ENCODE measurements at regions not wholly inside any gene's neighbourhood (a gene's known extent, or its start where the extent isn't known, plus 50 kb on each side); places are given as distances from the start of the nearest gene placed in this dataset.
"Not testable (repeated sequence)": the region's sequence is repeated elsewhere in the genome, so short reads cannot be mapped to it uniquely, and the experiment has no call there.

DNA sequence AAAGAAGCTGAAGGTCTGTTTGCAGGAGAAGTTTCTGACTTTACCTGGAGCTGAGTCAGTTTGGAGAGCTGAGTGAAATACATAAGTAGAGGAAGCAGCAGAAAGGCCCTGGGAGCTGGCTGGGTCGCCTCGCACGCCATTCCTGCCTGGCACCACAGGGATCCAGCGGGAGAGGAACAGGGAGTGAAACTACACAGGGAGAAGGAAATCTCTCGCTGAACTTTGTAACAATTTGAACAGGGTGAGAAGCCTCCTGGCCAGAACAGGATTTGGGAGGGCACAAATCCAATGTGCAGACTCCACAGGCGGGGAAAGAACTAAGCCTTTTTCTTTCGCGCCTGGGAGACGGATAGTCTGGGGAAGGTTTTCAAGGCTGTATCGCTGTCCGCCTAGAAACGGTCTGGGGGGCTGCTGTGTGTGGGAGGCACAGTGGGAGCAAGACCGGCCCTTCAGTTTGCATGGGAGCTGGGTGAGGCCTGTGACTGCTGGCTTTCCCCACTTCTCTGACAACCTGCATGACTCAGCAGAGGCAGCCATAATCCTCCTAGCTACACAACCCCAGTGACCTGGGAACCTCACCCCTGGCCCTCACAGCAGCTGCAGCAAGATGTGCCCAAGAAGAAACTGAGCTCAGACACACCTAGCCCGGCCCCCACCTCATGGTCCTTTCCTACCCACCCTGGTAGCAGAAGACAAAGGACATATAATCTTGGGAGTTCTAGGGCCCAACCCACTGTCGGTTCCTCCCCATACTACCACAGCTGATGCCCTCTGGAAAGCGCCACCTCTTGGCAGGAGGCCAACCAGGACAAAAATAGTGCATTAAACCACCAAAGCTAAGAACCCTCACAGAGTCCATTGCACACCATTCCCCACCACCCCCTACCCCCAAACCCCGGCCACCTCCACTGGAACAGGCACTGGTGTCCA lies 778.6 kb downstream of the KCNJ2 start:
- Histone ChIP-seq H3K4me2 (no peak overlapping the region), H3K4me3 (no peak overlapping the region), H3K27ac (no peak overlapping the region), H3K9me3 (0 out of 3 replicates have a peak, but pooled peaks cover 4% of the 10 kb centered on the region), H3K4me1 (no peaks in the 10 kb centered on the region)
- no peak for TF ChIP-seq BCL3 (IDR thresholded peaks at IDR 0.05)
- no peak for TF ChIP-seq POLR2AphosphoS2 (conservative IDR thresholded peaks at IDR 0.05; ENCODE audit: low read length)
- TF ChIP-seq, protein P1, sequence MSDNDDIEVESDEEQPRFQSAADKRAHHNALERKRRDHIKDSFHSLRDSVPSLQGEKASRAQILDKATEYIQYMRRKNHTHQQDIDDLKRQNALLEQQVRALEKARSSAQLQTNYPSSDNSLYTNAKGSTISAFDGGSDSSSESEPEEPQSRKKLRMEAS (IDR thresholded peaks at IDR 0.05) = no peak
- no peak for TF ChIP-seq ZSCAN20 (CRISPR knock-in tag; IDR thresholded peaks at IDR 0.05)
- no peak for TF ChIP-seq RAD21 (conservative IDR thresholded peaks at IDR 0.05 in 1 of 2, IDR thresholded peaks at IDR 0.05 in 1 of 2)
- TF ChIP-seq, protein P2, sequence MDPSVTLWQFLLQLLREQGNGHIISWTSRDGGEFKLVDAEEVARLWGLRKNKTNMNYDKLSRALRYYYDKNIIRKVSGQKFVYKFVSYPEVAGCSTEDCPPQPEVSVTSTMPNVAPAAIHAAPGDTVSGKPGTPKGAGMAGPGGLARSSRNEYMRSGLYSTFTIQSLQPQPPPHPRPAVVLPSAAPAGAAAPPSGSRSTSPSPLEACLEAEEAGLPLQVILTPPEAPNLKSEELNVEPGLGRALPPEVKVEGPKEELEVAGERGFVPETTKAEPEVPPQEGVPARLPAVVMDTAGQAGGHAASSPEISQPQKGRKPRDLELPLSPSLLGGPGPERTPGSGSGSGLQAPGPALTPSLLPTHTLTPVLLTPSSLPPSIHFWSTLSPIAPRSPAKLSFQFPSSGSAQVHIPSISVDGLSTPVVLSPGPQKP (IDR thresholded peaks at IDR 0.05; ENCODE audit: low read depth, low read length) = no peak
- WGBS (ENCODE audit: missing lambda C conversion rate) = 65% methylated on average over 17 of the region's 17 CpGs
- POLR2A ChIA-PET = no interaction called here
- no peak for FAIRE-seq
- no peak for ATAC-seq
- CTCF ChIA-PET = interaction anchor here (1.1 to 1.2 kb wide), 2 partner anchors 43 to 181 kb away, joined by 3 read pairs; no protein-coding TSS in a partner anchor
- no peak for DNase-seq (ENCODE audit: low read depth in 1 of 2, low spot score in 1 of 2)

DNA sequence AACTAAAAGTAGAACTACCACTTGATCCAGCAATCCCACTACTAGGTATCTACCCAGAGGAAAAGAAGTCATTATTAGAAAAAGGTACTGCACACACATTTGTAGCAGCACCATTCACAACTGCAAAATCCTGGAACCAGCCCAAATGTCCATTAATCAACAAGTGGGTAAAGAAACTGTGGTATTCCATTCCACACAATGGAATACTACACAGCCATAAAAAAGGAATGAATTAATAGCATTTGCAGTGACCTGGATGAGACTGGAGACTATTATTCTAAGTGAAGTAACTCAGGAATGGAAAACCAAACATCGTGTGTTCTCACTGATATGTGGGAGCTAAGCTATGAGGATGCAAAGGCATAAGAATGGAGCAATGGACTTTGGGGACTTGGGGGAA lies 783.8 kb downstream of the KCNJ2 start:
- DNase-seq (ENCODE audit: low read depth in 1 of 2, low spot score in 1 of 2); CTCF ChIA-PET; POLR2A ChIA-PET; ATAC-seq; H3K4me1 ChIP-seq; H3K27ac ChIP-seq; H3K4me3 ChIP-seq; H3K9me3 ChIP-seq; FAIRE-seq; H3K4me2 ChIP-seq: not testable (repeated sequence)
- WGBS (ENCODE audit: missing lambda C conversion rate) = 8% methylated on average over 1 of the region's 1 CpG

DNA sequence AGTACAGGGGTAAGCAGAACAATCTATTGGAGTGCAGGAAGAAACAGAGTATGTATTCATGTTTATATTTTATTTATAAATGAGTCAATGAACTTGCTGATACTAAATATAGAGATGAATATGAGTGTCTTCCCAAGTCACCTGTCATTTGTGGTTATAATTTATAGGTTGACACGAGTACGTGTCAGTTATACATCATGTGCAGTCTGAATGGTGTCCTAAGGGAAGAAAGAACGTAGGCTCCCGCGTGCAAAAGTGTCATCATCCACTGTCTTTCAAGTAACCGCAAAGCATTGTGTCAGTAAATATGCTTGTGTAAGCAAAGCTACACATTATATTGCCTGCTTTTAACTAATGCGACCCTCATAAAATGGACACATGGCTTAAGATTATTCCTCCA lies 786.1 kb downstream of the KCNJ2 start:
- POLR2A ChIA-PET = no interaction called here
- DNase-seq (ENCODE audit: low read depth in 1 of 2, low spot score in 1 of 2) = no peak
- H3K9me3 ChIP-seq = peaks cover 3% of the 10 kb centered on the region; the same call in 2 of the 3 replicates
- 70% methylated on average over 7 of the region's 7 CpGs for WGBS (ENCODE audit: missing lambda C conversion rate)
- CTCF ChIA-PET = no interaction called here
- TF ChIP-seq, protein P3, sequence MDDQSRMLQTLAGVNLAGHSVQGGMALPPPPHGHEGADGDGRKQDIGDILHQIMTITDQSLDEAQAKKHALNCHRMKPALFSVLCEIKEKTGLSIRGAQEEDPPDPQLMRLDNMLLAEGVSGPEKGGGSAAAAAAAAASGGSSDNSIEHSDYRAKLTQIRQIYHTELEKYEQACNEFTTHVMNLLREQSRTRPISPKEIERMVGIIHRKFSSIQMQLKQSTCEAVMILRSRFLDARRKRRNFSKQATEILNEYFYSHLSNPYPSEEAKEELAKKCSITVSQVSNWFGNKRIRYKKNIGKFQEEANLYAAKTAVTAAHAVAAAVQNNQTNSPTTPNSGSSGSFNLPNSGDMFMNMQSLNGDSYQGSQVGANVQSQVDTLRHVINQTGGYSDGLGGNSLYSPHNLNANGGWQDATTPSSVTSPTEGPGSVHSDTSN (IDR thresholded peaks at IDR 0.05) = no peak
- no peak for TF ChIP-seq RNF2 (IDR thresholded peaks at IDR 0.05; ENCODE audit: borderline replicate concordance, low read depth)
- TF ChIP-seq KDM1A (IDR thresholded peaks at IDR 0.05; ENCODE audit: low read depth) = no peak
- TF ChIP-seq MYC (IDR thresholded peaks at IDR 0.05; ENCODE audit: borderline replicate concordance, low read length) = no peak
- no peak for TF ChIP-seq NFE2L2 (conservative IDR thresholded peaks at IDR 0.05; ENCODE audit: low read length)
- TF ChIP-seq, protein P4, sequence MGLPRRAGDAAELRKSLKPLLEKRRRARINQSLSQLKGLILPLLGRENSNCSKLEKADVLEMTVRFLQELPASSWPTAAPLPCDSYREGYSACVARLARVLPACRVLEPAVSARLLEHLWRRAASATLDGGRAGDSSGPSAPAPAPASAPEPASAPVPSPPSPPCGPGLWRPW (IDR thresholded peaks at IDR 0.05) = no peak
- TF ChIP-seq ZC3H11A (IDR thresholded peaks at IDR 0.05) = no peak
- no peak for TF ChIP-seq SREBF2 (IDR thresholded peaks at IDR 0.05)
- TF ChIP-seq BCL3 (IDR thresholded peaks at IDR 0.05) = no peak
- TF ChIP-seq TFCP2L1 (CRISPR knock-in tag; IDR thresholded peaks at IDR 0.05) = no peak
- TF ChIP-seq, protein P2 (IDR thresholded peaks at IDR 0.05; ENCODE audit: low read depth, low read length) = no peak
- no peak for TF ChIP-seq USF2 (IDR thresholded peaks at IDR 0.05)
- TF ChIP-seq MAZ (IDR thresholded peaks at IDR 0.05; ENCODE audit: borderline replicate concordance, low read depth, low read length) = no peak
- no peak for TF ChIP-seq JUNB (IDR thresholded peaks at IDR 0.05)
- no peak for TF ChIP-seq RCOR1 (IDR thresholded peaks at IDR 0.05; ENCODE audit: low read depth, low read length)
- no peak for TF ChIP-seq E2F6 (IDR thresholded peaks at IDR 0.05; ENCODE audit: borderline replicate concordance, low read depth)
- TF ChIP-seq CHD2 (IDR thresholded peaks at IDR 0.05; ENCODE audit: low read length, partially characterized antibody) = no peak
- no peak for TF ChIP-seq MAFK (IDR thresholded peaks at IDR 0.05; ENCODE audit: partially characterized antibody)
- TF ChIP-seq BHLHE40 (IDR thresholded peaks at IDR 0.05; ENCODE audit: low read depth, low read length) = no peak
- no peaks in the 10 kb centered on the region for H3K4me1 ChIP-seq
- ATAC-seq = no peak
- FAIRE-seq = no peak
- no peak overlapping the region for H3K4me3 ChIP-seq
- no peak overlapping the region for H3K4me2 ChIP-seq
- H3K27ac ChIP-seq = no peak overlapping the region
